Colonic mucosa (tissue), 4 donors: ENCODE measurements at regions not wholly inside any gene's neighbourhood (a gene's known extent, or its start where the extent isn't known, plus 50 kb on each side); places are given as distances from the start of the nearest gene placed in this dataset.
A peak's percentile ranks its signal among the peaks of the same experiment; 100 is the strongest.
"Not testable (repeated sequence)": the region's sequence is repeated elsewhere in the genome, so short reads cannot be mapped to it uniquely, and the experiment has no call there.

Experiments
- DNase-seq: peaks from one replicate; pipeline ENCODE4 v3.0.0-alpha.2; 2020
- H3K27ac ChIP-seq: fragments of 200-600 bp; one replicate; pipeline ENCODE4 v1.8.0; 2021
- H3K27me3 ChIP-seq: fragments of 200-600 bp; one replicate; pipeline ENCODE4 v1.8.0; 2021
- H3K36me3 ChIP-seq: fragments of 200-600 bp; one replicate; pipeline ENCODE4 v1.8.0; 2021
- H3K4me1 ChIP-seq: fragments of 200-600 bp; one replicate; pipeline ENCODE4 v1.8.0; 2021; ENCODE audit warnings: mild to moderate bottlenecking
- H3K4me3 ChIP-seq: fragments of 200-600 bp; one replicate; pipeline ENCODE4 v1.8.0; 2021
- H3K9ac ChIP-seq, 2 donors: one replicate each; pipeline ENCODE4 v1.7.0; 2013; ENCODE audit warnings: control low read depth in 2 of 2, low read depth in 2 of 2, low read length in 2 of 2
- H3K9me3 ChIP-seq: fragments of 200-600 bp; one replicate; pipeline ENCODE4 v1.8.0; 2021
- intact Hi-C: fragments of 100-400 bp; cut with DNase I; formaldehyde crosslinking; loops from one replicate; pipeline ENCODE4 v1.14.1; 2022
- TF ChIP-seq, protein P1 (sequence below): fragments of 200-600 bp; IDR thresholded peaks from one replicate; pipeline ENCODE4 v1.8.0; 2022; ENCODE audit warnings: antibody characterized with exemption, mild to moderate bottlenecking
- donor health status: healthy.
- donor health status: DM: no; HTN: no; CAD: no.
- donor health status: DM: no; HTN: no; CAD: no.

DNA sequence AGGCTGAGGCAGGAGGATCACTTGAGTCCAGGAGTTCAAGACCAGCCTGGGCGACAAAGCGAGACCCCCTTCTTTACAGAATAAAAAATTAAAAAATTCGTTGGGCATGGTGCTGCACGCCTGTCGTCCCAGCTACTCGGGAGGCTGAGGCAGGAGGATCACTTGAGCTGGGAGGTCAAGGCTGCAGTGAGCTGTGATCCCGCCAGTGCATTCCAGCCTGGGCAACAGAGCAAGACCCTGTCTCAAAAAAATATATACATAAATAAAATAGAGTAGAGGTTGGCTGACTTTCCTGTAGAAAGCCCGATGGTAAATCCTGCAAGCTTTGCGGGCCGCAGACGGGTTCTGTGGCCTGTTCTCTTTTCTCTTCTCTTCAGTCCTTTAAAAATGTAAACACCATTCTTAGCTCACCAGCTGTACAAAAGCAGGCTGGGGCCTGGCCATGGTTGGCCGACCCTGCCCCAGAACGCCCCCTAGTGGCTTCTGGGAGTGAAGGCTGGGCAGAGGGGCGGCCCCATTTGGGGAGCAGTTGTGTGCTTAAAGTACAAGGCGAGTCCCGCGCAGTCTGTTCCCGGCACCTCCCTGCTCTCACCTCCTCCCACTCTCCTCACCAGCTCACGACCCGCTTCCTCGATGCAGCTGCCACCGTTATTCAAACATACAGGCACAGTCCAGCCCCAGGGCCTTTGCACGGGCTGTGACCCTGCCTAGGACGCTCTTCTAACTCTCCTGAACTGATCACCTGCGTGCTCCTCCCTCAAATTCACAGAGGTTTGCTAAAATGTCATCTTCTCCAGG is 109.5 kb downstream of the CRLF3 start:
- H3K4me3 ChIP-seq, H3K36me3 ChIP-seq, H3K4me1 ChIP-seq, intact Hi-C loops, H3K9me3 ChIP-seq, H3K27me3 ChIP-seq, H3K27ac ChIP-seq, H3K9ac ChIP-seq: not testable (repeated sequence)
- TF ChIP-seq, protein P1, sequence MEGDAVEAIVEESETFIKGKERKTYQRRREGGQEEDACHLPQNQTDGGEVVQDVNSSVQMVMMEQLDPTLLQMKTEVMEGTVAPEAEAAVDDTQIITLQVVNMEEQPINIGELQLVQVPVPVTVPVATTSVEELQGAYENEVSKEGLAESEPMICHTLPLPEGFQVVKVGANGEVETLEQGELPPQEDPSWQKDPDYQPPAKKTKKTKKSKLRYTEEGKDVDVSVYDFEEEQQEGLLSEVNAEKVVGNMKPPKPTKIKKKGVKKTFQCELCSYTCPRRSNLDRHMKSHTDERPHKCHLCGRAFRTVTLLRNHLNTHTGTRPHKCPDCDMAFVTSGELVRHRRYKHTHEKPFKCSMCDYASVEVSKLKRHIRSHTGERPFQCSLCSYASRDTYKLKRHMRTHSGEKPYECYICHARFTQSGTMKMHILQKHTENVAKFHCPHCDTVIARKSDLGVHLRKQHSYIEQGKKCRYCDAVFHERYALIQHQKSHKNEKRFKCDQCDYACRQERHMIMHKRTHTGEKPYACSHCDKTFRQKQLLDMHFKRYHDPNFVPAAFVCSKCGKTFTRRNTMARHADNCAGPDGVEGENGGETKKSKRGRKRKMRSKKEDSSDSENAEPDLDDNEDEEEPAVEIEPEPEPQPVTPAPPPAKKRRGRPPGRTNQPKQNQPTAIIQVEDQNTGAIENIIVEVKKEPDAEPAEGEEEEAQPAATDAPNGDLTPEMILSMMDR: peak; percentile 49
- peak; percentile 29 for DNase-seq

DNA sequence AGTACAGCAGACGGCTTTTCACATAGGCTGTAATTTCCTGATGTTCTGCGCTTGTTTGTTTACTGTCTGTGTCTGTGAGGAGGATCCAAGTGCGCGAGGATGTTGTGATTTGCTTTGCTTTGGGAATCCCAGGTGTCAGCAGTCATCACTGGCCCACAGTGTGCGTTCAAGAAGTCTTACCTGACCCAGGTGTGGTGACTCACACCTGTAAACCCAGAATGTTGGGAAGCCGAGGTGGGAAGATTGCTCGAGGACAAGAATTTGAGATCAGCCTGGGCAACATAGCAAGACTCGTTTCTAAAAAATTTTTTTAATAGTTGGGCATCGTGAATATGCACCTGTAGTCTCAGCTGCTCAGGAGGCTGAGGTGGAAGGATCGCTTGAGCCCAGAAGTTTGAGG is 110.7 kb downstream of the CRLF3 start:
- H3K27me3 ChIP-seq, H3K4me3 ChIP-seq, H3K36me3 ChIP-seq, H3K9ac ChIP-seq, H3K27ac ChIP-seq, intact Hi-C loops, DNase-seq, H3K4me1 ChIP-seq, H3K9me3 ChIP-seq: not testable (repeated sequence)

DNA sequence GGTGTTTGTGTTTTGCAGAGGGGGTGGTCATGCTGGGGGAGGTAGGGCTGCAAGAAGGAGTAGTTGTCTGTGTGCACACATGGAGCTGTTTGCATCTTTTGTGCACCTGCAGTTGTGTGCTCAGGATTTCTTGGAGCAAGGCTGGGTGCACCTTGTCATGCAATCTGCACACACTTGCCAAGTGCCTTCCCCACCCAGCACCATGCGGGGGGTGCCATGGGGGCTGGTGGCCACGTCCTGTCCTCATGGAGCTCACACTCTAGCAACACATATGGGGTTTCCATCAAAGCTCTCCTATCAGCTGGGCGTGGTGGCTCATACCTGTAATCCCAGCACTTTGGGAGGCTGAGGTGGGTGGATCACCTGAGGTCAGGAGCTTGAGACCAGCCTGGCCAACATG is 111.6 kb downstream of the CRLF3 start:
- H3K27me3 ChIP-seq, H3K9ac ChIP-seq, H3K4me1 ChIP-seq, intact Hi-C loops, H3K36me3 ChIP-seq, DNase-seq, H3K27ac ChIP-seq, H3K4me3 ChIP-seq, H3K9me3 ChIP-seq: not testable (repeated sequence)

DNA sequence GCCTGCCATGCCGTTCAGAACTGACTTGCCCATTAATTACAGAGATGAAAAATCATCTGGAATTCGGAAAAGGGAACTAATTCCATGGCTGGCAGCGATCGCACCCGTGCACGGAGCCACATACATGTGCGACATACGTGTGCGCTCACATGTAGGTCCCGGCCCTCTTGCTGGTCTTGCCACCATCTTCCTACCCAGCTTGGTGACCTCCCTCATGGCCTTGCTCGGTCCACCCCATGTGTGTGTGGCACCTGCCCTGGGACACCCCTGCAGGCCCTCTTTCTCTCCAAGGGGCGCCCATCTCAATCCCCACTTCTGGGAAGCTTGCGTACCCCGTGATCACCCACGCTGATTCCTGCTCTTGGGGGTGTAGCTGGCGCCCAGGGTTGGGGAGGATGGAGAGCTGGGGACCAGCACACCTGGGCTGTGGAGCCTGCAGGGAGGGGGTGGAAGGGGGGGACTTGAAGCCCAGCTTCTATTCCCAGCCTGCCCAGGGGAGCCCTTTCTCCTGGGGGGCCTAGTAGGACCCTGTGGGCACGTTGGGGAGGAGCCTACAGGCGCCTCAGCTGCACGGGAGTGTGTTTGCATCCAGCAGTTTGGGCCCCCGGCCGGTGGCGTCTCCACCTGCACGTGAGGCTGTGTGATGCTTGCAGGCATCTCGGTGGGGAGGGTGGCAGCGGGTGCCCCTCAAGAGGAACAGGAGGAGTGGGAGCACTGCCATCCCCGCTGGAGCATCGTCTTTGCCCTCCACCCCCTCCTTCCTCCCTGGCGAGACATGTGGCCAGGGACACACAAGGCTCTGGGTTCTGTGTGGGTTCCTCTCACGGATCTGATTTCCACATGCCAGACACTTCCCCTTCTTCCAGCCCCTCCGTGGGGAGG is 112.6 kb downstream of the CRLF3 start:
- H3K27me3 ChIP-seq, H3K36me3 ChIP-seq, H3K4me3 ChIP-seq, H3K9me3 ChIP-seq, H3K4me1 ChIP-seq, DNase-seq, H3K9ac ChIP-seq, intact Hi-C loops, H3K27ac ChIP-seq: not testable (repeated sequence)

DNA sequence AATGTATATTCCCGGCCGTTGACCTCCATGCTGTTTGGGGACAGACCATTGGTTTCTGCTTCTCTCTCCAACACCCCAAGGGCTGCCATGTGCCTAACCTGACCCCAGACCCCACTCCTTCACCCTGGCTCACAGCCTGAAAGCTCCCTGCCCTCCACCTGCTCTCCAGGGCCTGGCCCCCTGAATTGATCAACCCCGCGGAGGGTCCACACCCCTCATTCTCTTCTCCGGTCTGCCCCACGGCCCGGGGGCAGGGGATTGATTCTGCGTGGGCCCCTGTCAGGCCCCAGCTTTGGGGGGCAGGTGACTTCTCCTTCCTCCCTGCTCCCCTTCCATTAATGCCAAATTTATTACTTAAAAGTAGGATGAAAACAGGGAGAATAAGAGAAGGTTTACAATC is 113.3 kb downstream of the CRLF3 start:
- H3K27ac ChIP-seq, H3K36me3 ChIP-seq, DNase-seq, intact Hi-C loops, H3K9ac ChIP-seq, H3K27me3 ChIP-seq, H3K4me3 ChIP-seq, H3K4me1 ChIP-seq, H3K9me3 ChIP-seq: not testable (repeated sequence)

DNA sequence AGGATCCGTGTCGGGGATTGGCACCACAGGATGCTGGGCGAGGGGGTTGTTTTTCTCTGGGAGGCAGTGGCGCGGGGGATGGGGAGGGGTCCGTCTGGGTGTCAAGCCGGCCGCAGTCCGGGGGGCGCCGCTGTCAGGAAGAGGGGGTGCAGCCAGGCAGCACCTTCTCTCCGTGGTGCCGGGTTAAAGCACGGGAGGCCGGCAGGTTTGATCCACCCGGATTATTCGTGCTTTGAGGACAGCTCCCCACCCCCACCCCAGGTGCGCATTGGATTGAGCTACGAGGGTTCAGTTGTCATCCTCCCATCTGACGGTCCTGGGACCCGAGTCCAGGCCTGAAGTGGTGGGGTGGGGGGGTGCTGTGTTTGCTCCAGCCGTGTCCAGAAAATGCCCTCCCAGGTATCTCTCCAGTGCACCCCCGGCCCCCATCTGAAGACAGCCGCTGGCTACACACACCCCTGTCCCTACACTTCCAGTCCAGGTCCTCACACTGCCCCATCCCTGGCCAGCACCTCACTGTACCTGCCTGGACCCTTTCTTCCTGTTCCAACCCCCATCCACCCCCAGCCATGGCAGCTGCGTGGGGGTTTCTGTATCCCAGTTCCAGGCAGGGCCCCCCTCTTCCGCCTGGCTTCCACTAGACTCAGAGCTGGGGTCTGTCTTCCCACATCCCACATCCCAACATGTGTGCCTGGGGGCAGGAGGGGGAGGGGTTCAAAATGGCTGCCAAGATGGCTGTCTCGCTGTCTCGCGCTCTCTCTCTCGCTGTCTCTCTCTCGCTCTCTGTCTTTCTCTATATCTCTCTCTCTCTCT is 114.0 kb downstream of the CRLF3 start:
- intact Hi-C loops, DNase-seq, H3K27me3 ChIP-seq, H3K9me3 ChIP-seq, H3K4me1 ChIP-seq, H3K27ac ChIP-seq, H3K36me3 ChIP-seq: not testable (repeated sequence)
- Histone ChIP-seq H3K9ac (peak overlapping the region in 1 of 2 donors; percentile 69), H3K4me3 (peak overlapping the region; percentile 76)

DNA sequence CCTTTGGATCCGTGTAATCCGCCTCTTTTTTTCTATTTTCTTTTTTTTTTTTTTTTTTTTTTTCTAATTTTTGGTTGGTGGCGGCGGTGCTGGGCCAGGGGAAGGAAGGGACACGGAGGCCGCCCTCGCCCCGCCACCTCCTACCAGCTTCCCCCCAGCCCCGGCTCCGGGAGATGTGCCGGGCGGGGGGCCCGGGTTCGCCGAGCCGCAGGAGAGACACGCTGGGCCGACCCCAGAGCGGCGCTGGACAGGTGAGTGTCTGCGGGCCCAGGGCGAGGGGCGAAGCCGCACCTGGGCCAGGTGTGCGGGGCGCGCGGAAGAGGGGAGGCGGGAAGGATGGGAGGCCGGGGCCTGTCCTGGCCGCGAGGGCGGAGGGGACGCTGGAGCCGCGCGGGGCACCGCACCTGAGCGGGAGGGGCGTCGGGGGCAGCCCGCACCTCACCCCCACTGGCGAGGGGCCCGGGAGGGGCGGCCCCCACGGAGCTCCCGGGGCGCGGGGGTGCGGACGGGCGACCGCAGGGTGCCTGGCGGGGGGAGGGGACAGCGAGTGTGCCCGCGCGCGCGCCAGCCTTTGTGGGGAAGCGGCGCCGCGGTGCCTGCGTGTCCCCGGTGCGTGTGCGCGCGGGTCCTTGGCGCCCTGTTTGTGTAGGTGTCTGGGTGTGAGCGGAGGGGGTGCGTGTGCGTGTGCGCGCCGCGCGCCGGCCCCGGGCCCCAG is 114.8 kb downstream of the CRLF3 start:
- H3K36me3 ChIP-seq, intact Hi-C loops, H3K9me3 ChIP-seq, H3K27ac ChIP-seq, H3K27me3 ChIP-seq, H3K4me1 ChIP-seq: not testable (repeated sequence)
- Histone ChIP-seq H3K9ac (peak overlapping the region in 1 of 2 donors; percentile 69), H3K4me3 (peak overlapping the region; percentile 76)
- peak; percentile 36 for DNase-seq

DNA sequence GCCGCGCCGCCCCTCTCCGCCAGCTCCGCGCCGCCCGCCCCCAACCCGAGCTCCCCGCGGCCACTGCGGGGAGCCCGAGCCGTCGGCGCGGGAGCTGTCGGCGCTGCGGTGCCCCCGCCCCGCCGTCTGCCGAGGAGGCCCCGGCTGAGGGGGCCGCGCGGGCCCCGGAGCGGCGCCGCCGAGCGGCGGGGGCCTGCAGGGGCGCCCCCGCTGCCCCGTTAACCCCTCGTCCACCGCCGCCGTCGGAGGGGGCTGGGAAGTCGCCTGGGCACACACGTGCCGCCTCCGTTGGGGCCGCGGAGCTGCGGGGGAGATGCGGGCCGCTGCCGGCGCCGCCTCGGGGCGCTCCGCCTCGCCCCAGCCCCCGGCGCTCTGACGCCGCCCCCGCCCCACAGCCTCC is 115.4 kb downstream of the CRLF3 start:
- intact Hi-C loops, DNase-seq, H3K27me3 ChIP-seq, H3K27ac ChIP-seq, H3K4me1 ChIP-seq, H3K36me3 ChIP-seq, H3K9me3 ChIP-seq: not testable (repeated sequence)
- Histone ChIP-seq H3K9ac (peak overlapping the region in 1 of 2 donors; percentile 69), H3K4me3 (peak overlapping the region; percentile 76)

DNA sequence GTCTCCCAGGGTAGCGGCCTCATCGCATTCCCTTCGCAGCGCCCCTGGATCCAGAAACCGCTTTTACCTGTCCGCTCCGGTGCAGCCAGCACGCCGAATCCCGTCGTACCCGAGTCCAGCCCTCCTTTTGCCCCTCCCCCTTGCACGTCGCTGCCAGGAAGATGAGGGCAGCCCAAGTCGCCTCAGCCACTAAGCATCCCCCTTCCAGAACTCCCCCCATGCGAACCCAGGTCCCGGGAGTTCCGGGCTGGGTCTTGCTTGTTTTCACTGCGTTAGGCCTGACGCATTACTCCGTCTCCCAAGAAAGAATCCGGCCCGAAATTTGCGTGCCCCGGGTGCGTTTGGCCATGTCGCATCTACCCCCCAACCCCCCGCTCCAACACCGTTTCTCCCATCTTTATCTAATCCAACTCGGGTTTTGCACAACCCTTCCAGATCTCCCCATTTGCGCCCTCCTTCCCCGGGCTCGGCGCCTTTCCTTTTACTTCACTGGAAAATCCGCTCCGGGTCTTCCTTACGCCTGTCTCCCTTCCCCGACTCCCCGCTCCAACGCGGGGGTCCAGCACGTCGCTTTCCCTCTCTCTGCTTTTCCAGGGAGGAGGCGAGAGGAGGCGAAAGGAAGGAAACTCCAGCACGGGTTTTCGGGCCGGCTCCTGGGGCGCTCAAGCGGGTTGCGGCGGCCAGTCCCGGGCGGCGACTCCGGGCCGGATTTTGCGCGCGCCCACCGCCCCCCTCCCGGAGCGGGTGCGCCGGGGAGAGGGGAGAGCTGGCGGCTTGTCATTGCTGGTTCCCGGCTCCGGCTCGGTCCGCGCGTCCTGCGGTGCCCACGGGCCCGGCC is 116.0 kb downstream of the CRLF3 start:
- H3K36me3 ChIP-seq, intact Hi-C loops, H3K9me3 ChIP-seq, H3K27me3 ChIP-seq, H3K4me1 ChIP-seq: not testable (repeated sequence)
- peak overlapping the region; percentile 76 for H3K4me3 ChIP-seq
- H3K27ac ChIP-seq: peak overlapping the region; percentile 80
- peak overlapping the region; percentile 52 to 57 for H3K9ac ChIP-seq
- peak; percentile 87 for DNase-seq

DNA sequence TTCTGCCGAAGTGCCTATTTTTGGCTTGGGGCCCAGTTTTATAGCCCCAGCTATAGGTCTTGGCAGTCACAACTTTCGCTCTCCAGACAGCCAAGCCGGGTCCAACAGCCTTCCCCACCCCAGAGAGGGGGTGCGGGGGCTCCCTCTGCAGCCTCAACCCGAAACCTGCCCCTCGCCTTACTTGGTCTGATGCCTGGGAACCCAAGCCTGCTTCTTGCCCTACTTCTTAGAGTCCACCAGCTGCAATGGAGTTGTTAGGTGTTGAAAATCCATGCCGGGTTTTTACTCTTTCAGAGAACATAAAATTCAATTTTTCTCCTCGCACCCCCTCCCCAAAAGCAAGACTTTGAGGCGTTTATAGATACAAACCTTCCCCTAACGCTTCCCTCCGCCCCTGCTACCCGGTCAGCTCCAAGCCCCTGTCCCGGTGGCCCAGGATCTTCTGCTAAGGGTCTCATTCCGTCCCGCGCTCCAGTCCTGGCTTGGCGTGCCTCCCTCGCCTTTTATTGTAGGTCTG is 116.7 kb downstream of the CRLF3 start:
- H3K4me1 ChIP-seq, H3K27me3 ChIP-seq, intact Hi-C loops, H3K36me3 ChIP-seq, H3K9me3 ChIP-seq: not testable (repeated sequence)
- Histone ChIP-seq H3K9ac (peak overlapping the region; percentile 52 to 57), H3K27ac (peak overlapping the region; percentile 80), H3K4me3 (peak overlapping the region; percentile 76)
- peak; percentile 57 for DNase-seq
